ENCODE measurements at regions not wholly inside any gene's neighbourhood (a gene's known extent, or its start where the extent isn't known, plus 50 kb on each side); places are given as distances from the start of the nearest gene placed in this dataset.

- no peak for DNase-seq (ENCODE audit: low read depth)
Measured at GRCh38 chr4:100114909-100115308, 75.4 kb downstream of the DDIT4L start.

GRCh38 chr4:100113732-100114131 is 76.5 kb downstream of the DDIT4L start:
- H3K4me3 ChIP-seq (ENCODE audit: low read depth, low read length), result no peak overlapping the region
- no peak for DNase-seq (ENCODE audit: low read depth)
- no peak for TF ChIP-seq CTCF (IDR thresholded peaks at IDR 0.05; ENCODE audit: insufficient read depth, low read depth, low read length, missing control alignments)

More at GRCh38 chr4:100114909-100115308, 75.4 kb downstream of the DDIT4L start:
- no peak for TF ChIP-seq CTCF (IDR thresholded peaks at IDR 0.05; ENCODE audit: insufficient read depth, low read depth, low read length, missing control alignments)
- no peak overlapping the region for H3K4me3 ChIP-seq (ENCODE audit: low read depth, low read length)

GRCh38 chr4:100113096-100113495 is 77.2 kb downstream of the DDIT4L start:
- no peak for TF ChIP-seq CTCF (IDR thresholded peaks at IDR 0.05; ENCODE audit: insufficient read depth, low read depth, low read length, missing control alignments)
- H3K4me3 ChIP-seq (ENCODE audit: low read depth, low read length), result no peak overlapping the region
- no peak for DNase-seq (ENCODE audit: low read depth)

GRCh38 chr4:100109921-100110320 is 80.3 kb downstream of the DDIT4L start:
- TF ChIP-seq CTCF (IDR thresholded peaks at IDR 0.05; ENCODE audit: insufficient read depth, low read depth, low read length, missing control alignments), result no peak
- no peak for DNase-seq (ENCODE audit: low read depth)
- no peak overlapping the region for H3K4me3 ChIP-seq (ENCODE audit: low read depth, low read length)

- no peak for TF ChIP-seq CTCF (IDR thresholded peaks at IDR 0.05; ENCODE audit: insufficient read depth, low read depth, low read length, missing control alignments)
- no peak overlapping the region for H3K4me3 ChIP-seq (ENCODE audit: low read depth, low read length)
- no peak for DNase-seq (ENCODE audit: low read depth)
Measured at GRCh38 chr4:100108869-100109268, 81.4 kb downstream of the DDIT4L start.

- DNase-seq (ENCODE audit: low read depth), result peak; percentile 81
- no peak for TF ChIP-seq CTCF (IDR thresholded peaks at IDR 0.05; ENCODE audit: insufficient read depth, low read depth, low read length, missing control alignments)
- H3K4me3 ChIP-seq (ENCODE audit: low read depth, low read length), result no peak overlapping the region
Measured at GRCh38 chr4:100106982-100107381, 83.3 kb downstream of the DDIT4L start.

- TF ChIP-seq CTCF (IDR thresholded peaks at IDR 0.05; ENCODE audit: insufficient read depth, low read depth, low read length, missing control alignments), result no peak
- no peak for DNase-seq (ENCODE audit: low read depth)
- no peak overlapping the region for H3K4me3 ChIP-seq (ENCODE audit: low read depth, low read length)
Measured at GRCh38 chr4:100103671-100104070, 86.6 kb downstream of the DDIT4L start.

Data from GM12865 (cell line).